HG02623 (cell line): ENCODE measurements at regions not wholly inside any gene's neighbourhood (a gene's known extent, or its start where the extent isn't known, plus 50 kb on each side); places are given as distances from the start of the nearest gene placed in this dataset.
"Not testable (repeated sequence)": the region's sequence is repeated elsewhere in the genome, so short reads cannot be mapped to it uniquely, and the experiment has no call there.

Experiments used
- ATAC-seq: cut with Tn5 transposase; IDR thresholded peaks from one replicate; pipeline ENCODE4 v1.9.1; 2021; ENCODE audit warnings: moderate library complexity; ENCODE audit not compliant: unreplicated experiment

DNA sequence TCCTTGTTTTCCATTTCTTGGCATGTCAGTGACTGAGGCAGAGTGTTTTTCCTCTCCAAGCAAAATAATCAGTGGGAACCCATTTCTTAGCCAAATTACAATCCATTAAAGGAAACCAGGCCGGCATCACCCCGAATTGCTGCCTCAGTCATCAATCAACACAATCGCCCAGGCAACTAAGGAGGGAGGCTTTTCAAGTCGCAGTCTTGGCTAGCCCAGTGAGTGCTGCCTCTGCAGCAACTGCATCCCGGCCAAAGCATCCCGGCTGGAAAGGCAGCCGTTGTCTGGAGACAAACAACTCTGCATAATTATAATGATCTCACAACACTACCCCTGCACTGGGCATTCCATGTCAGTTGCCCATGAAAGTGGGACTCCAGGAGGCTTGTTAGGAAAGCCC, 213.5 kb upstream of the PRICKLE2 start:
- no peak for ATAC-seq

DNA sequence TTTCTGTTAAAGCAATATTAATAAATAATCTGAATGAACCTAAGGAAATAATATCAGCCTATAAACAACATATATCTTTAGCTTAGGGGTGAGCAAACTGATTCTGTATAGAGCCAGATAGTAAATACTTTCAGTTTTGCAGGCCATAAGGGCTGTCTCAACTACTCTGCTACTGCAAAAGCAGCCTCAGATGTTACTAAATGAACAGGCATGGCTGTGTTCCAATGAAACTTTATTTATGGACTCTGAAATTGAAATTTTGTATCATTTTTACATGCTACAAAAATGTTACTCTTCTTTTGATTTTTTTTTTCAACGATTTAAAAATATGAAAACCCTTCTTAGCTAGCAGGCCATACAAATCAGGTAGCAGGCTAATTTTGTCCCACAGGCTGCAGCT, 212.8 kb upstream of the PRICKLE2 start:
- no peak for ATAC-seq

DNA sequence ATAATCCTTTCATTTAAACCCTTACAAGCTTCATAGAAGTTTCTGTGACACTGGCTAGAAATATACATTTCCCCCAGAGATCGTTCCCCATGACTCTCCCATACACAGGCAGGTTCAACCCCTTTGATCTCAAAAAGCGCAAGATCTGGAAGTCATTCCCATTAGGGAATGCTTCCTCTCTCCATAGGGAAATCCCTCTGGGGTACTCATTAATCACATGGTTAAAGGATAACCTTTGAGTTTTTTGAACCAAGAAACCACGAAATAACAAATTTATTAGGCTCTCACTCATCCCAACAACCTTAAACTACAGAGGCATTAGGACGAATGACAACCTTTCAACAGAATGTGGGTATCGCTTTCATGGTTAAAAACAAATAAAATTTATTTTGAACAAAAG, 211.9 kb upstream of the PRICKLE2 start:
- no peak for ATAC-seq

DNA sequence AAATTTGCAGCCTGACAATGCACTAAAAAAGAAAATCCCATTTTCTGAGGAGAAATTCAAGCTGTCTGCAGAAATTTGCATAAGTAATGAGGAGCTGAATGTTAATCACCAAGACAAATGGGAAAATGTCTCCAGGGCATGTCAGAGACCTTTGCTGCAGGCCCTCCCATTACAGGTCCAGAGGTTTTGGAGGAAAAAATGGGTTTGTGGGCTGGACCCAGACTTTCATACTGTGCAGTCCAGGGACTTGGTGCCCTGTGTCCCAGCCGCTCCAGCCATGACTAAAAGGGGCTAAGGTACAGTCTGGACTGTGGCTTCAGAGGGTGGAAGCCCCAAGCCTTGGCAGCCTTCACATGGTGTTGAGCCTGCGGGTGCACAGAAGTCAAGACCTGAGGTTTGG, 209.8 kb upstream of the PRICKLE2 start:
- not testable (repeated sequence) for ATAC-seq

DNA sequence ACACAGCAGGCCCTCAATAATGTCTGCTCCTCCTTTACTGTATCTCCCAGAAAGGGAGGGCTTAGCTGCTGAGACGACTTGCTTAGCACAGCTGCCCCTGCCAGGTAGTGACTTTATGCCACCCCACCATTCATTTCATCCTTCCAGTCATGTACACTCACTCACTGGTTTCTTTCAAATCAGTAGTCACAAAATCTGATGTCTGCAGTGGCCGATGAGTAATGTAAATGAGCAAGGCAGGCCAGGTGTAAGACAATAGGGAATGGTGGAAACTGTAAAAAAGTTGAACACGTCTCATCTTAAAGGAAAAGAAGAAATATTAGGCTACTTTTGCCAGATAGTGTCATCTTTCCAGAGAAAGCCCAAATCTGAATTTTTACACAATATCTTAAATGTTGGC, 207.6 kb upstream of the PRICKLE2 start:
- no peak for ATAC-seq

DNA sequence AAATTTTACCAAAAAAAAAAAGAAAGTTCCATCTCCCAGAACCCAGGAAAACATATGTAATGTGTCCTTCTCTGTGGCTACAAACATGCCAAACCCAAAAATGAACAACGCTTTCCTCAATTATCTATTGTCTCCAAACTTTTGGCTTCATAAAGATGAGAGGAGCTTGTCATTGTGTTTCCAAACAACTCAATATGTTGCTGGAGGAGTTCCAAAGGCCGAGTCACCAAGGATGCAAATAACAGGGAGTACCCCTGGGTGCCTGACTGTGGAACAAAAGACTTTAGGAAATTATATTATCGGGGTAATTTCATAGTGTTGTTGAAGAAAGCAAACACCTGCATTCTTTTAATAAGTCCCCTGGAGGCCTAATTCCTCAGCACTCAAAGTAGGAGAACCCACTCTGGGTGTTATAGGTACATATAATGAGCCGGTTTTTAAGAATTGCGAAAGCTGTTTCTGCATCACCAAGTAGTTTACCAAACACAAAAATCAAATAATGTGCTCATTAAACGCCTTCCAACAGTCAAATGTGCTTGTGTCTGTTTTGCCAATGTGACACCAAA, 206.3 kb upstream of the PRICKLE2 start:
- no peak for ATAC-seq

DNA sequence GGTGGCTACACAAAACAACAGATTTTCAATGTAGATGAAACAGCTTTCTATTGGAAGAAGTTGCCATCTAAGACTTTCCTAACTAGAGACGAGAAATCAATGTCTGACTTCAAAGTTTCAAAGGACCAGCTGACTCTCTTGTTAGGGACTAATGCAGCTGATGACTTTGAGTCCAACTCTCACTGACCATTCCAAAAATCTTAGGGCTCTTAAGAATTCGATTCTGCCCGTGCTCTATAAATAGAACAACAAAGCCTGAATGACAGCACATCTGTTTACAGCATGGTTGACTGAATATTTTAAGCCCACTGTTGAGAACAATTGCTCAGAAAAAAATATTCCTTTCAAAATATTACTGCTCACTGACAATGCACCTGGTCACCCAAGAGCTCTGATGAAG, 202.4 kb upstream of the PRICKLE2 start:
- no peak for ATAC-seq

DNA sequence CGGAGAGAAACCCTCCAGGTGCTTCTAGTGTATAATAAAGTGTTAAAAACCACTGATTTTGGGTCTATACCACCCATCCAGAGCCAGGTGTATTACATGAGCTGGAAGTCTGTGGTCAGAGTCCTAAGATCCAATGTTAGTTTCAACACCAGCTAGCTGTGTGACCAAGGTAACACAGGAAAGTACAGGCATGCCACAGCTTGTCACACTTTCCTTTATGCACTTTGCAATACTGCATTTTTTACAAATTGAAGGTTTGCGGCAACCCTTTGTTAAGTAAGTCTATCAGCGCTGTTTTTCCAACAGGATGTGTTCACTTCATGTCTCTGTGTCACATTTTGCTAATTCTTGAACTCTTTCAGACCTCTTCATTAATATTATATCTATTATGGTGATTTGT, 201.3 kb upstream of the PRICKLE2 start:
- no peak for ATAC-seq

DNA sequence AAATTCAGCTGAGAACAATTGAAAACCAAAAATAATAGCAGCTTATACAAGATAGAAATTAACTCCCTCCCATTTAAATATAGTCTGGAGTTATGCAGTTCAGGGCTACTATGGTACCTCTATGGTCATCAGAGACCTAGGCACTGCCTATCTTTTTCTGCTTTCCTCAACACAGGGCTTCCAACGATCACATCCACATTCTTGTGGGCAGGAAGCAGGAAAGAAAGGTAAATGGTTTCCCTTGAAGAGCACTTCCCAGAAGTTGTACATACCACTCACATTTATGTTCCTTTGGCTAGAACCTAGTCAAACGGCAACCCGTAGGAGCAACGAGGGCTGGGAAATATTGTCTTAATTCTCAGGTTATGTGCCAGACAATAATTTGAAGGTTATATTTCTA, 197.7 kb upstream of the PRICKLE2 start:
- no peak for ATAC-seq

DNA sequence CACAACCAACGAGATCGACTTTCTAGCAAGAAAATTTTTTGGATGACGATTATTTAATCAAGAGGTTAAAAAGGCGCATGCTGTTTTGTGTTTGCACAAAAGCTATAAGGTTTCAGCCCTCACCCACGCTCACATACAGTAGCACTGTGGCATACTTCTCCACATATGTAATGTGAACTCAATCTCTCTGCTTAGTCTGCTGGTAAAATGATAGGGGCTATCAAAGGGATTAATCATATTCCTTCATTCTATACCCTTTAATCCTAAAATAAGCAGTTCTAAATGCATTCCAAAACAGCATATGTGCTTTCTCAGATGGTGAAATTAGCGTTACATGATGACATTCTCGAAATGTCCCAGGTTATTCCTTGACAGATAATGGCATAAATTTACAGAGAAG, 196.9 kb upstream of the PRICKLE2 start:
- ATAC-seq: no peak

DNA sequence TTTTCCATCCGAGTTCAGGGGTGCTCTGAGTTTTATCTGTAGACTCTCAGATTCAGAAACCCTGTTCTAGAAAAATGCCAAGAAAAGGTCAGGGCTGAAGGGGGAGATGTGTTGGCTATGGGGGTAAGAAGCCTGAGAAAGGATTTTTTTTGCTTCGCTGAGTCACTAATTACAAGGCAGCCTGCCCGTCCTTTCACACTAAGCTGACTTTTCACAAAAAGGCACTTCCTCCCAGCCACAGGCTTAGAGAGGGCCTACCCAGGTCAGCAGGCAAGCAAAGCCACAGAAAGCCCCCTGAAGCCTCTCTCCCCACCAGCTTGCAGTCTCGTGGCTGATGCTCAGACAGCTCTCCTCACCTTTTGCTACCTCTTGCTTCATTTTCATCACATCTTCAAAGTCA, 192.6 kb upstream of the PRICKLE2 start:
- ATAC-seq: no peak

DNA sequence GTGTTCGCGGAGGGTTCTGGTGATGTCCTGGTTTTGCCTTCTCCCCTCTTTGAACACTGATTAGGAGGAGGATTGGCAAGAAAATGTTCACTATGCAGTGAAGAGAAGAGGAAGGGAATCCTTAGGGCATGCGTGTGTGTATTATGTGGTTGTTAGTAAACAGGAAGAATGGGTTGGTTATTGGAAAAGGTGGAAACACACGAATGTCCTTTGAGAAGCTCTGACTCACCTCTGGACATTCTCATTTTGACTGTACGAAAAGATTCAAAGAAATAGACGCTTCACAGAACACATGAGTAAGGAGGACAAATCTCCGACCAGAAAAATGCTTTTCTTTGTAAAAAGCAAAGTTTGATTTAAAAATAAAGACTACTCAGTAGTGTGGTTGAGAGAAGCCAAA, 188.8 kb upstream of the PRICKLE2 start:
- ATAC-seq: no peak

DNA sequence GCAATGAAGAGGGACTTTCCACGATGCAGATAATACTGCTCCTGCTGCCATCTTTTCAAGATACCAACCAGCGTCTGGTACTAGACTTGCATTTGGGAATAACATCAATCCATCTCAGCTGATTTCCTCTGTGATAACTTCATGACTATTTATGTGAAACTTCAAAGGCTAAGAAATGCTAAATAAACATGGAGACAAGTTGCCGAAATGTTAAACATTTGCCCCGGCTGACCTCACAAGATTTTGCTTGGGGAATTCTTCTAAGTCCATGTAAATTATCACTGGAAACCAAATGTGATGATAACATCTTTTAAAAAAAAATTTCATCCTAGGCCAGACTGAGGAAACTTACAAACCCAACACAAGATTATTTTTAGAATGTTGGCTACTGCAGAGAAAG, 185.8 kb upstream of the PRICKLE2 start:
- ATAC-seq: no peak

DNA sequence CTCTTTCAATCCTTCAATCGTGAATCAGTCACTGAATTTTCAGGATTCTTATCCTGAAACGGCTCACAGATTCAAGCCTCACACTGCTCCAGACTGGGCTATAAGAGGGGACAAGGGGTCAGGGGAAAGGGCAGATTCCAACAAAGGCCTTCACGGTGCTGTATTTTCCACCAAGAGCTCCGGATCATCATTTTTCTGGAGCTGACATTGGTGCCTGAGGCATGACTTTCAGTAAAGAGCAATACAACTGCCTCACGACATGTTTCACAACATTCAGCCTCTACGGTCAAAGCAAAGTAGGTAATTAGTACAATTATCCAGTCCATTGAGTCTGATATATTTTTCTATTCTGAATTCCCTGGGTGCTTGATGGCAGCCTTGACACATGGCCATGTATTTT, 185.0 kb upstream of the PRICKLE2 start:
- ATAC-seq: no peak

DNA sequence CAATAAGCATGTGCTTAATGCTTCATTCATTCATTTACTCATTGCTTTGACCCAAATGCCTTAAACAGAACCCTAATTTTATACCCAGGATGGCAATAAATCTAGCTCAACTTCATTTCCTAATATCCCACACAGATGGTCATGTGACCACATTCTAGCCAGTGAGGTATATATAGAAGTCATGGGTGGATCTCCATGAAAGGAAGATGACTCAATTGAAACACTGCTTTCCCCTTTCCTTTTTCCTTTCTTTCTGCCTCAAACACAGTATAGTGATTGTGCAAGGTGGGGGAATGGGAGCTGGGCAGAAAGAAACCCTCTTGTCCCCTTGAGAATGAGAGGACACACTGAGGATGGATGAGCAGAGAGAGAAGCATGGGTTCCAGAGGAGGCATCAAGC, 183.5 kb upstream of the PRICKLE2 start:
- no peak for ATAC-seq

DNA sequence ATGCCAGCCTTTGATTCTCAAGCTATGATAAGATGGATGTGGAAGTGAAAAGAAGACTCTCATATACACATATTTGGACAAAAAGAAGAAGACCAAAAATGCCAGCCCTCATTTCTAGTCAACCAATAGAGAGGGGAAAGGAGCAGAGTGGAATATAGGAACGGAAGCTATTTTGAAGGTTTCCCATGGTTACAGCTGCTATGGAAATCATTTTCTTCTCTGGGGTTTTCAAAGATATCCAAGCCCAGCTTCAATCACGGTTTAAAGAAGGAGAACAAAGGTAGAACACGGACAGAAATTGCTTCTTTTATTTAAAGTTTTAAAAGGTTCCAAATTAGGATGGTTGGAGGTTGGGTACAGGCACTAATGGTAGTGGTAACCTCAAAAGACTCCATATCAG, 181.0 kb upstream of the PRICKLE2 start:
- no peak for ATAC-seq

DNA sequence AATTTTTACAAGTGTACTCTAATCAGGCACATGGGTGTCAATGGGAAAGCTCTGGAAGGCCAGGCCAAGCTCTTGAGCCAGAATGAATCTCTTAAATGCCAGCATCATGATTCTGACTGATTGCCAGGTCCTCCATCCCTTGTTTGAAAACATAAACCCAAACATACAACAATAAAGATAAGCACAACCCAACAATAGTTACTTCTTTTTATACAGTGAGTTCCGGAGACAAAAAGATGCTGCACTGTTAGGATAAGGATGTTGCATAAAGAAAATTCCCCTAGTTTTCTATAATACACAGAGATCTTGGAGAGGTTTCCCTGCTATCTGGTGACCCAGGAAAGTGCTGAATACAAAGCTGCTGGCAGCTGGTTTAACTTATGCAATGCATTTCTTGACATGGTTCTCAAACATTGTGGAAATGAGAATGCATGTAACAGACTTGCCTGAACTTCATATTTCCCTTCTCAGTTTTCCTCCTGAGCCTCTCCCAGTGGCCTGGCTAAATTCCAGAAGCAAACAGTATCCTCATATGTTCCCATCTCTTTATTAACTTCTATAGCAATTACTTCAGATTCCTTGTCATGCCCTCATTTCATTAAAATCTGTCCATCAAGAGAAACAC, 180.1 kb upstream of the PRICKLE2 start:
- ATAC-seq: no peak

DNA sequence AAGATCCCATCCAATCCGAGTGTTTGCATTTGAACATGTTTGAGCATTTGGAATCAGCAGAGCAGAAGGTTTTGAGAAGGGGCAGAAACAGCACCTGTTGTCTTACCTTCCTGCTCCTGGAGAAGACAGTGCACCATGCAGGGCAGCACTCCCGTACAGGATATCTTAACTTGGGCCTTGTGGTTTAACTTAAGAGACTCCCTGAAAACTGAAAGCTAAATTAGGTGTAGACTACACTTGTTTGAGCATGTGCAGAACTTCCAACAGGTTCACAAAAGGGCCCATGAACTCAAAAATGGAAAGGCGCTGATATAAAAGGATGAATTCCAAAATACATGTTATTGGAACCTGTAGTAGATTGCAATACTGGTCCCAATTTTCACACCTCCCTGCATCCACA, 175.4 kb upstream of the PRICKLE2 start:
- no peak for ATAC-seq

DNA sequence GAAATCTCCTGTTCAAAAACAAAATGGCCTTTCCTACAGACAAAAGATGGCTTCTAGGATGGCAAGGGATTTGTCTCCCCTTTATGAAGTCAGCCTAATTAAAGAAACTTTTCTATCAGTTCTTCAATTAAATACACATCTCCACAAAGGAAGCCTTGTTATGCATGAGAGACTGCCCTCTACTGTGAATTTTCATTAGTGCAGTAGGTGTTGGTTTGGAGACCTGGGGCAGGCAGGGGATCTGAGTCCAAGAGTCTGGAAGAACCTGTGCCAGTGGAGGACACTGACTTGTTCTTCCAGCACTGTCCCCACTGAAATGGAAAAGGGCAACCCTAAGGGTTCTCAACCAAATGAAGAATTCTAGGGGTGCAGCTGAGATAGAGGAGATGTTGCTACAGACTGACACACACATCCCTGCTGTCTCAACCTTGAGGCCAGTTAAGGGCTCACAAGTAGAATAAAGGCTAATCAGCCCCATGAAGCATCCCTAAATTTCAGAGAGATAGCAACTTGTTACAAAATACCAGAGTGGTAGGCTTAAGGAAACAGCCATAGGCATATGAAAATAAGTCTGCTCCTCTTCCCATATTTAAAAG, 174.0 kb upstream of the PRICKLE2 start:
- no peak for ATAC-seq

DNA sequence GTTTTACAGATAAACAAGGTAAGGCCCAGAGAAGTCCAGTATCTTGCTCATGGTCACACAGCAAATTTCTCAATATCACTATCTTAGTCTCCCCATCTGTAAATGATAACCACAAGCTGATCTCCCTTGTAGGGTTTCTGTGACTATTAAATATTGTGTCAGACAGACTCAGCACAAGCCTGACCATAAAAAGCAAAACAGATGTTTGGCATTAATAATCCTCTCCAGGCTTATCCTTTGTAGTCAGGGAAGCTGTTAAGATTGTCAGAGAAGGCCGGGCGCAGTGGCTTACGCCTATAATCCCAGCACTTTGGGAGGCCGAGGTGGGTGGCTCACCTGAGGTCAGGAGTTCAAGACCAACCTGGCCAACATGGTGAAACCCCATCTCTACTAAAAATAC, 173.2 kb upstream of the PRICKLE2 start:
- no peak for ATAC-seq

DNA sequence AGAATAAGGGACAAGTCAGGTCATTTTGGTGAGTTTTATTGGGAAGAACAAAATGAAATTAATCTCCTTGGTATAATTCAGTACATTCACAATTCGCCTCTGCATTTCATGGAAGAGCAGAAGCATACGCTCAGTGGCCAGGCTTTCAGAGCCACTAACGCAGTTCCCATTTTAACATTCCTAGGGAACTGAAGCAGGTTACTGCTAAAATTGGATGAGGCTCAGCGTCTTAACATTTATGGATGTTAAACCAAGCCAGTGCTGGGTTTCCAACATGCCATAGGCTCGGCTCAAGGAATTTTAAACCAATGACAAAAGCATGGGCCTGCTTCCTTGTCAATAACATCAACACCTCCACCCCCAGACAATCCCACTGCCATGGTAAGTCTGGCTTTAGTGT, 172.7 kb upstream of the PRICKLE2 start:
- ATAC-seq: no peak

DNA sequence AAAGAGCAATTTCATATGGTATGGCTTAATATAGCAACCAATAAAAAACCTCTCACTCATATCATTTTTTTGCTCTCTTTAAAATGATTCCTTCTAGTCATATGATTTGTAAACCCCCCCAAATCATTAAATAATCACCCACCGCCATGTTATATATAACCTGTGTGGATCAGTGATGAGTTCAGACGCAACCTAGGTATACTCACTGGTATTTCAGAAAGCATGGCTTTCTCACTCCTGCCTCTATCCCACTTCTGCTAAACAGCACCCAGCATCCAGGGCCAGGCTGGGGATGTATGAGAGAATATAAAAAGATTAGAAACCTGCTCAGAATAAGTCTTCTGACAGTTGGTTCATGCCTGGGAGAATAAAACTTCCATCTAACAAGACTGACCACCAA, 172.3 kb upstream of the PRICKLE2 start:
- ATAC-seq: no peak

DNA sequence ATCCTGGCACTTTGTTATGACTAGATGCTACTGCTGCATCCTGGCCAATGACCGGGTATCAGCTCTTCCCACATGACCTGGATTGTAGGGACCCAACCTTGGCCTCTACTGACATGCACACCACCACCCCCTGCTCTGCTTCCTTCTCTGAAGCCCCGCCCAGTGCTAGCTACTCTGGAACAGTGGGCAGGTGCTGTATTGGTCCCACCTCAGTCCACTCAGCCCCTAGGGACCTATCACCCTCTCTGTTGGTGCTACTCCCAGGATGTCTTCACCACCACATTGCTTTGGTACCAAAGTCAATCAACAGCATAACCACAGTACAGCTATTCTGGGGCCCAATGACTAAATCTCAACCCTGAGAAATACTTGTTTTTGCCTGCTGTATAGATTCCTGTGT, 170.2 kb upstream of the PRICKLE2 start:
- no peak for ATAC-seq
